Esophagus squamous epithelium (tissue), 5 donors: ENCODE measurements at regions not wholly inside any gene's neighbourhood (a gene's known extent, or its start where the extent isn't known, plus 50 kb on each side); places are given as distances from the start of the nearest gene placed in this dataset.
A peak's percentile ranks its signal among the peaks of the same experiment; 100 is the strongest.

Source experiments
- DNase-seq: peaks from one replicate; lab custom pipeline; 2025; lab: John Stamatoyannopoulos, UW
- H3K27ac ChIP-seq, 4 donors: fragments of 200-600 bp; sonication (generic); one replicate each; pipeline ENCODE4 v1.5.1; 2016 to 2019; ENCODE audit warnings: mild to moderate bottlenecking in 1 of 4
- H3K27me3 ChIP-seq, 4 donors: fragments of 200-600 bp; sonication (generic); 1 replicate in 3 of 4; 2 replicates in 1 of 4; pipeline versions ENCODE4 v1.5.1 to v1.6.0; 2017 to 2021; ENCODE audit warnings: antibody characterized with exemption in 1 of 4
- H3K36me3 ChIP-seq, 3 donors: fragments of 200-600 bp; sonication (generic); one replicate each; pipeline ENCODE4 v1.5.1; 2016 to 2019
- H3K4me1 ChIP-seq, 3 donors: fragments of 200-600 bp; sonication (generic); one replicate each; pipeline ENCODE4 v1.5.1; 2017 to 2019
- H3K4me3 ChIP-seq, 4 donors: fragments of 200-600 bp; sonication (generic); 1 replicate in 3 of 4; 2 replicates in 1 of 4; pipeline ENCODE4 v1.5.1; 2016 to 2019; ENCODE audit warnings: mild to moderate bottlenecking in 2 of 4, moderate library complexity in 1 of 4
- H3K9me3 ChIP-seq, 3 donors: fragments of 200-600 bp; sonication (generic); one replicate each; pipeline ENCODE4 v1.5.1; 2016 to 2019
- CTCF ChIP-seq, 6 experiments: fragments of 450-650 bp in 4 of 6; fragments of 200-600 bp in 2 of 6; sonication (generic) in 2 of 6; IDR thresholded peaks; one replicate each; pipeline ENCODE4 v1.5.1; 2016 to 2019; ENCODE audit warnings: antibody characterized with exemption in 6 of 6, mild to moderate bottlenecking in 4 of 6, moderate library complexity in 4 of 6
- POLR2A ChIP-seq, 4 donors: fragments of 450-650 bp; IDR thresholded peaks; one replicate each; pipeline ENCODE4 v1.6.1; 2017; ENCODE audit warnings: antibody characterized with exemption in 4 of 4, mild to moderate bottlenecking in 4 of 4, moderate library complexity in 3 of 4
- WGBS, 2 donors: methylation state at CpG; one replicate each; pipeline ENCODE4 v1.1.5; 2018; 5-methylcytosine and 5-hydroxymethylcytosine counted together
- intact Hi-C: fragments of 100-400 bp; cut with DNase I; formaldehyde crosslinking; loops from one replicate; pipeline ENCODE4 v1.15.0; 2022
- donor health status: DM: yes; HTN: yes; CAD: no.

GRCh38 chr2:176813156-176813555, 399.4 kb upstream of the HNRNPA3 start:
- Histone ChIP-seq H3K36me3 (no peaks in the 10 kb centered on the region), H3K4me3 (no peak overlapping the region), H3K9me3 (no peaks in the 10 kb centered on the region), H3K4me1 (peaks cover 0 to 7% (median 0%) of the 10 kb centered on the region in 3 donors), H3K27me3 (peaks cover 0 to 4% (median 0%) of the 10 kb centered on the region in 4 donors), H3K27ac (peak overlapping the region in 1 of 4 donors; percentile 6)
- WGBS, 2 donors: 80 to 86% methylated on average over 4 of the region's 4 CpGs
- DNase-seq: no peak
- intact Hi-C loops: loop anchor here (10.0 kb wide), 1 partner anchor 688 kb away; the partner anchor contains the start of genes HOXD8 and HOXD9
- TF ChIP-seq POLR2A (IDR thresholded peaks at IDR 0.05): no peak
- TF ChIP-seq CTCF (IDR thresholded peaks at IDR 0.05): no peak

GRCh38 chr2:176813621-176814049, 399.0 kb upstream of the HNRNPA3 start:
- H3K9me3 ChIP-seq: no peaks in the 10 kb centered on the region
- DNase-seq: no peak
- H3K4me3 ChIP-seq: no peak overlapping the region
- H3K4me1 ChIP-seq: peaks cover 0 to 7% (median 0%) of the 10 kb centered on the region in 3 donors
- 50 to 62% methylated on average over 2 of the region's 2 CpGs for WGBS, 2 donors
- intact Hi-C loops: loop anchor here (10.0 kb wide), 1 partner anchor 689 kb away; the partner anchor contains the start of genes HOXD8 and HOXD9
- peak overlapping the region in 1 of 4 donors; percentile 6 for H3K27ac ChIP-seq
- peaks cover 0 to 4% (median 0%) of the 10 kb centered on the region in 4 donors for H3K27me3 ChIP-seq
- H3K36me3 ChIP-seq: no peaks in the 10 kb centered on the region
- no peak for TF ChIP-seq CTCF (IDR thresholded peaks at IDR 0.05)
- TF ChIP-seq POLR2A (IDR thresholded peaks at IDR 0.05): no peak

GRCh38 chr2:176814274-176814673, 398.3 kb upstream of the HNRNPA3 start:
- Histone ChIP-seq H3K36me3 (no peaks in the 10 kb centered on the region), H3K9me3 (no peaks in the 10 kb centered on the region), H3K27ac (peak overlapping the region in 1 of 4 donors; percentile 6), H3K27me3 (peaks cover 0 to 4% (median 0%) of the 10 kb centered on the region in 4 donors), H3K4me1 (peaks cover 0 to 7% (median 0%) of the 10 kb centered on the region in 3 donors), H3K4me3 (no peak overlapping the region)
- intact Hi-C loops: loop anchor here (10.0 kb wide), 1 partner anchor 689 kb away; the partner anchor contains the start of genes HOXD8 and HOXD9
- no peak for TF ChIP-seq CTCF (IDR thresholded peaks at IDR 0.05)
- no peak for TF ChIP-seq POLR2A (IDR thresholded peaks at IDR 0.05)
- WGBS, 2 donors: 12 to 14% methylated on average over 1 of the region's 1 CpG
- no peak for DNase-seq

GRCh38 chr2:176814740-176815367, 397.7 kb upstream of the HNRNPA3 start:
- Histone ChIP-seq H3K36me3 (no peaks in the 10 kb centered on the region), H3K9me3 (no peaks in the 10 kb centered on the region), H3K4me3 (no peak overlapping the region), H3K4me1 (peaks cover 0 to 7% (median 0%) of the 10 kb centered on the region in 3 donors), H3K27ac (no peak overlapping the region), H3K27me3 (peaks cover 0 to 4% (median 0%) of the 10 kb centered on the region in 4 donors)
- DNase-seq: no peak
- intact Hi-C loops: loop anchor here (10.0 kb wide), 1 partner anchor 690 kb away; the partner anchor contains the start of genes HOXD8 and HOXD9
- TF ChIP-seq POLR2A (IDR thresholded peaks at IDR 0.05) (no peak), CTCF (IDR thresholded peaks at IDR 0.05) (peak in 5 of 6 experiments; percentile 39 to 58 (median 51))
- 2 to 4% methylated on average over 2 of the region's 2 CpGs for WGBS, 2 donors

GRCh38 chr2:176817061-176817565, 395.5 kb upstream of the HNRNPA3 start:
- intact Hi-C loops: loop anchor here (10.0 kb wide), 1 partner anchor 692 kb away; the partner anchor contains the start of genes HOXD8 and HOXD9
- WGBS, 2 donors: 57 to 69% methylated on average over 6 to 7 of the region's 7 CpGs
- Histone ChIP-seq H3K9me3 (no peaks in the 10 kb centered on the region), H3K4me1 (peaks cover 0 to 7% (median 0%) of the 10 kb centered on the region in 3 donors), H3K36me3 (no peaks in the 10 kb centered on the region), H3K27me3 (peaks cover 0 to 9% (median 0%) of the 10 kb centered on the region in 4 donors), H3K27ac (no peak overlapping the region), H3K4me3 (no peak overlapping the region)
- no peak for DNase-seq
- TF ChIP-seq CTCF (IDR thresholded peaks at IDR 0.05) (peak in 1 of 6 experiments; percentile 13), POLR2A (IDR thresholded peaks at IDR 0.05) (no peak)
